Neuronal stem cell (in vitro differentiated cells): ENCODE measurements at regions not wholly inside any gene's neighbourhood (a gene's known extent, or its start where the extent isn't known, plus 50 kb on each side); places are given as distances from the start of the nearest gene placed in this dataset.

Experiments used
- DNase-seq: peaks from one replicate; pipeline ENCODE4 v3.0.0-alpha.2; 2013; ENCODE audit warnings: low spot score
- H2AFZ ChIP-seq: one replicate; pipeline ENCODE4 v1.6.1; 2013; ENCODE audit warnings: mild to moderate bottlenecking, low read length, inconsistent platforms
- H2AK5ac ChIP-seq: 2 replicates; pipeline ENCODE4 v1.6.1; 2013; ENCODE audit warnings: low read depth, mild to moderate bottlenecking, inconsistent platforms, low read length, moderate library complexity, mixed read lengths
- H2BK120ac ChIP-seq: 2 replicates; pipeline ENCODE4 v1.6.1; 2013; ENCODE audit warnings: low read depth, mild to moderate bottlenecking, inconsistent platforms, low read length, moderate library complexity, mixed read lengths
- H2BK12ac ChIP-seq: one replicate; pipeline ENCODE4 v1.6.1; 2013; ENCODE audit warnings: low read length, inconsistent platforms
- H2BK15ac ChIP-seq: 2 replicates; pipeline ENCODE4 v1.6.1; 2013; ENCODE audit warnings: mild to moderate bottlenecking, low read length, inconsistent platforms, mixed read lengths
- H2BK5ac ChIP-seq: one replicate; pipeline ENCODE4 v1.6.1; 2013; ENCODE audit warnings: inconsistent platforms, mild to moderate bottlenecking, low read length, moderate library complexity
- H3K14ac ChIP-seq: one replicate; pipeline ENCODE4 v1.6.1; 2013; ENCODE audit warnings: low read length, inconsistent platforms
- H3K18ac ChIP-seq: 2 replicates; pipeline ENCODE4 v1.6.1; 2013; ENCODE audit warnings: low read length, inconsistent platforms
- H3K23ac ChIP-seq: 2 replicates; pipeline ENCODE4 v1.6.1; 2013; ENCODE audit warnings: low read depth, mild to moderate bottlenecking, mixed read lengths, low read length, inconsistent platforms; ENCODE audit not compliant: poor library complexity
- H3K27ac ChIP-seq: replicated peaks from 3 replicates; pipeline ENCODE4 v1.5.1; 2013; ENCODE audit warnings: low read length, inconsistent platforms
- H3K27me3 ChIP-seq, 3 experiments: 2 replicates each; pipeline ENCODE4 v1.6.1; 2013; ENCODE audit warnings: low read length in 3 of 3, mild to moderate bottlenecking in 2 of 3, inconsistent platforms in 1 of 3, low read depth in 1 of 3, mixed read lengths in 1 of 3, moderate library complexity in 1 of 3; ENCODE audit not compliant: control insufficient read depth in 3 of 3, insufficient read depth in 3 of 3
- H3K36me3 ChIP-seq, 2 donors: replicated peaks in 1 of 2; 2 replicates each; pipeline ENCODE4 v1.6.1; 2013; ENCODE audit warnings: low read length in 2 of 2; ENCODE audit not compliant: control insufficient read depth in 2 of 2, insufficient read depth in 2 of 2
- H3K4ac ChIP-seq: 2 replicates; pipeline ENCODE4 v1.6.1; 2013; ENCODE audit warnings: inconsistent platforms, mild to moderate bottlenecking, low read length, moderate library complexity
- H3K4me1 ChIP-seq, 2 donors: 1 replicate in 1 of 2; 2 replicates in 1 of 2; pipeline ENCODE4 v1.6.1; 2013; ENCODE audit warnings: low read length in 2 of 2, low read depth in 1 of 2; ENCODE audit not compliant: control insufficient read depth in 2 of 2, insufficient read depth in 1 of 2
- H3K4me2 ChIP-seq: one replicate; pipeline ENCODE4 v1.6.1; 2013; ENCODE audit warnings: mild to moderate bottlenecking, low read length, inconsistent platforms; ENCODE audit not compliant: insufficient read depth, poor library complexity, severe bottlenecking
- H3K4me3 ChIP-seq, 2 donors: 2 replicates each; pipeline ENCODE4 v1.5.1; 2013; ENCODE audit warnings: low read length in 2 of 2, mild to moderate bottlenecking in 2 of 2, inconsistent platforms in 1 of 2, moderate library complexity in 1 of 2
- H3K79me1 ChIP-seq: one replicate; pipeline ENCODE4 v1.6.1; 2013; ENCODE audit warnings: low read depth, mild to moderate bottlenecking, inconsistent platforms, low read length, moderate library complexity
- H3K9ac ChIP-seq: one replicate; pipeline ENCODE4 v1.6.1; 2013; ENCODE audit warnings: mild to moderate bottlenecking, low read depth, low read length, inconsistent platforms; ENCODE audit not compliant: poor library complexity
- H3K9me3 ChIP-seq, 2 donors: replicated peaks in 1 of 2; 2 replicates each; pipeline versions ENCODE3 to v1.6.1; 2013; ENCODE audit warnings: low read length in 2 of 2, mild to moderate bottlenecking in 2 of 2, inconsistent platforms in 1 of 2, low read depth in 1 of 2, mixed read lengths in 1 of 2, moderate library complexity in 1 of 2; ENCODE audit not compliant: control insufficient read depth in 2 of 2, insufficient read depth in 1 of 2
- H4K8ac ChIP-seq: one replicate; pipeline ENCODE4 v1.6.1; 2013; ENCODE audit warnings: low read depth, mild to moderate bottlenecking, inconsistent platforms, low read length, moderate library complexity
- H4K91ac ChIP-seq: one replicate; pipeline ENCODE4 v1.6.1; 2013; ENCODE audit warnings: low read length, low read depth, mild to moderate bottlenecking, inconsistent platforms; ENCODE audit not compliant: poor library complexity
- WGBS, 2 donors: extraction: QIAGEN DNeasy Blood & Tissue Kit; methylation state at CpG; one replicate each; pipeline ENCODE4 v1.1.7; 2013; ENCODE audit warnings: missing lambda C conversion rate in 2 of 2, mixed read lengths in 1 of 2; ENCODE audit not compliant: insufficient read length in 2 of 2, insufficient replicate concordance in 1 of 2; ENCODE audit errors: extremely low coverage in 2 of 2; 5-methylcytosine and 5-hydroxymethylcytosine counted together

DNA sequence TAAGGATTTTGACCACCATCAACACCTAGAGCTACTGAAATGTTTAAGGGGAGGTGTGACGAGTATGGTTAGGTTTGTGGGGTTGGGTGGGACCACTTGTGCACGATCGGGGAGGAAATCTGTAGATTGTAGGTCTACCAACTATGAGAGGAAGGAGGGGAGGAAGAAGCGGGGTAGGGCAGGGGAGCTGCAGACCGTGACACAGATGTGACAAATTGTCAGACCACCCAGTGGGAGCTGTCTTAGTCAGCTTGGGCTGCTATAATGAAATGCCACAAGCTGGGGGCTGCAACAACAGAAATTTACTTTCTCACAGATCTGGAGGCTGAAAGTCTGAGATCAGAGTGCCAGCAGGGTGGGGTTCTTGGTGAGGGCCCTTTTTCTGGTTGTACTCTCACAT, 62.2 kb upstream of the ARGLU1 start:
- Histone ChIP-seq H2BK120ac (no peak overlapping the region), H4K8ac (no peak overlapping the region), H2BK12ac (no peak overlapping the region), H4K91ac (no peak overlapping the region), H3K9ac (no peak overlapping the region), H3K27me3 (no peaks in the 10 kb centered on the region), H3K4me3 (no peak overlapping the region), H3K9me3 (peaks cover 0 to 4% of the 10 kb centered on the region in 2 donors), H3K23ac (no peak overlapping the region), H3K27ac (no peak overlapping the region), H3K18ac (no peak overlapping the region), H3K4me2 (no peak overlapping the region), H3K79me1 (no peaks in the 10 kb centered on the region), H2AK5ac (peak overlapping the region; percentile 30), H2BK5ac (no peak overlapping the region), H3K4me1 (peaks cover 6 to 10% of the 10 kb centered on the region in 2 donors), H3K4ac (no peak overlapping the region), H2BK15ac (peak overlapping the region; percentile 22), H3K14ac (no peak overlapping the region), H3K36me3 (no peaks in the 10 kb centered on the region), H2AFZ (no peak overlapping the region)
- no CpG with 5 or more reads among the region's 5 CpGs for WGBS, 2 donors
- no peak for DNase-seq

DNA sequence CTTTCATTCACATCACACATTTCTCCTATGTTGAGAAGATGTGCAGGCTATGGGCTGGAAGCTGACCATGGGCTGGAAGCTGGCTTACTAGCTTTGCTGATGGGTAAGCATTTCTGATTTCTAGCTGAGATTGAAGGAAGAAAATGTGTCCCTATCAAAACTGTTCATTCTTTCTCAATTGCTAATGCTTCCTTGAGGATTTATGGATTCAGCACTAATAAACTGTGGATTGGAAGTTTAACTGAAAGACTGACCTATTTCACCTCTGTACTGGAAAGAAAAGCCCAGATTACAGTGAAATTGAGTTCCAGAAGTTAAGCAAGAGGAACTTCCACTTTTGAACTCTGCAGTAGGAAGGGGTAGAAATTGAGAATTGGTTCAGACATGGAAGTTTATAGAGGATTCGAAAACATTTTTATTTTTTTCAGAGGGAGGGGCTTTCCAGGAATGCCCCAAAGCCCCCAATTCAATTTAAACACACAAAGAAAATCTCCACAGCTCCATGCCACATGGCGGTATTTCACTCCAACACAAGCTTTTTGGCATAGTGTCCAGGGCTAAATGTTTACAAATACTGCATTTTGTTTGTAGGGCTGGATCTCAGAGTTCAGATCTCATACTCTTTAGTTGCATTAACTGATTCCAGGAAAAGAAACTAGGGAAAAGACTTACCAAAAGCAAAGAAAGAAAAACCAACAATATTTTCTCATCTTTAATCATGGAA, 61.2 kb upstream of the ARGLU1 start:
- Histone ChIP-seq H3K4me3 (no peak overlapping the region), H2BK15ac (no peak overlapping the region), H4K8ac (no peak overlapping the region), H2BK5ac (no peak overlapping the region), H3K23ac (no peak overlapping the region), H3K18ac (no peak overlapping the region), H3K14ac (no peak overlapping the region), H3K27me3 (no peaks in the 10 kb centered on the region), H3K4me2 (no peak overlapping the region), H3K9me3 (peaks cover 0 to 4% of the 10 kb centered on the region in 2 donors), H4K91ac (no peak overlapping the region), H2BK12ac (no peak overlapping the region), H3K79me1 (no peaks in the 10 kb centered on the region), H2BK120ac (no peak overlapping the region), H3K4me1 (peaks cover 6 to 10% of the 10 kb centered on the region in 2 donors), H3K4ac (no peak overlapping the region), H2AFZ (no peak overlapping the region), H3K36me3 (no peaks in the 10 kb centered on the region), H2AK5ac (no peak overlapping the region), H3K27ac (no peak overlapping the region), H3K9ac (no peak overlapping the region)
- WGBS, 2 donors: no CpG with 5 or more reads among the region's 2 CpGs
- no peak for DNase-seq

DNA sequence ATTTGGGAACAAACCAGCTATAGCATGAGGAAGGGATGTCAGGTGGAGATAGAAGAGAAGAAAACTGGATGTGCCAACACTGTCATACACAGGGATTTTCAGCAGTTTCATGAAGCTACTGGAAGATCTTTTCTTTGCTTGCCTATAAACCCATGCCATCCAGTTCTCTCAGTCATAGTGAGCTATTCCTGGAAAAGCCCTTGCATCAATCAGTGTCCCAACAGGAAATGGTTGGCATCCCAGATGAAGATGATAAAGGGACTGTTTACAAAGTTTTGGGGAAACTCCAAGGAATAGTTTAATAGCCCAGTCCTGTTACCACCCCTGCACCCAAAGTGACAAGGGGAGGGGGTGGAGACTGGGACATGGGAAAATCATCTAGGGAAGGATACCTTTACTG, 58.5 kb upstream of the ARGLU1 start:
- Histone ChIP-seq H3K4me3 (no peak overlapping the region), H3K9me3 (no peaks in the 10 kb centered on the region), H3K27me3 (no peaks in the 10 kb centered on the region), H2AFZ (no peak overlapping the region), H3K27ac (no peak overlapping the region), H3K18ac (no peak overlapping the region), H2BK12ac (no peak overlapping the region), H3K4me2 (no peak overlapping the region), H2AK5ac (no peak overlapping the region), H2BK5ac (no peak overlapping the region), H3K9ac (no peak overlapping the region), H3K4ac (no peak overlapping the region), H2BK120ac (no peak overlapping the region), H3K36me3 (no peaks in the 10 kb centered on the region), H2BK15ac (no peak overlapping the region), H3K4me1 (peaks cover 6% of the 10 kb centered on the region in 2 donors), H3K14ac (no peak overlapping the region), H3K23ac (no peak overlapping the region), H3K79me1 (no peaks in the 10 kb centered on the region), H4K8ac (no peak overlapping the region), H4K91ac (no peak overlapping the region)
- no peak for DNase-seq

DNA sequence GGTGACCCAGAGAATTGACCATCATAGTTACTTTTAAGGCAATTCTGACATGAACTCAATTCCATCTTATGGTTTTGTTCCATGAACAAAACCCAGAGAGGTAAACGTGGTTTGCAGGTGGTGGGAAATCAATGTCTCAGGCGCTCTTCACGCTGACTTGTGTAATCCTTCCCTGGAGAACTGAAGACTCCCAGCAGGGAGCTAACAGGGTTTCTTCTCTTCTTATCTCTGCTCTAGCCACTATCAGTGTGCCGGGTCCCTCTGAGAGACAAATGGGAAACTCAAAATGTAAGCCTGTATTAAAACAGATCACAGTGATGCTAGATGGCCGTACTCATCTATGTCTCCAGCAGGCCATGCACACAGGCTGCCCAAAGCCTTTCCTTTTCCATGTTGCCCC, 57.6 kb upstream of the ARGLU1 start:
- H2BK12ac ChIP-seq: no peak overlapping the region
- H2BK120ac ChIP-seq: no peak overlapping the region
- no peak overlapping the region for H3K18ac ChIP-seq
- DNase-seq: no peak
- no peak overlapping the region for H4K8ac ChIP-seq
- no peak overlapping the region for H4K91ac ChIP-seq
- no peak overlapping the region for H3K27ac ChIP-seq
- no peak overlapping the region for H2BK15ac ChIP-seq
- H2BK5ac ChIP-seq: no peak overlapping the region
- H3K4me1 ChIP-seq: peaks cover 3% of the 10 kb centered on the region in 2 donors
- no CpG with 5 or more reads among the region's 5 CpGs for WGBS, 2 donors
- H2AFZ ChIP-seq: no peak overlapping the region
- no peaks in the 10 kb centered on the region for H3K27me3 ChIP-seq
- H3K4me3 ChIP-seq: no peak overlapping the region
- no peak overlapping the region for H3K4ac ChIP-seq
- H3K23ac ChIP-seq: no peak overlapping the region
- no peaks in the 10 kb centered on the region for H3K36me3 ChIP-seq
- H3K79me1 ChIP-seq: no peaks in the 10 kb centered on the region
- H3K14ac ChIP-seq: no peak overlapping the region
- no peak overlapping the region for H3K9ac ChIP-seq
- H3K4me2 ChIP-seq: no peak overlapping the region
- H2AK5ac ChIP-seq: no peak overlapping the region
- H3K9me3 ChIP-seq: no peaks in the 10 kb centered on the region
